ENCODE measurements at regions not wholly inside any gene's neighbourhood (a gene's known extent, or its start where the extent isn't known, plus 50 kb on each side); places are given as distances from the start of the nearest gene placed in this dataset.
A peak's percentile ranks its signal among the peaks of the same experiment; 100 is the strongest.

DNA sequence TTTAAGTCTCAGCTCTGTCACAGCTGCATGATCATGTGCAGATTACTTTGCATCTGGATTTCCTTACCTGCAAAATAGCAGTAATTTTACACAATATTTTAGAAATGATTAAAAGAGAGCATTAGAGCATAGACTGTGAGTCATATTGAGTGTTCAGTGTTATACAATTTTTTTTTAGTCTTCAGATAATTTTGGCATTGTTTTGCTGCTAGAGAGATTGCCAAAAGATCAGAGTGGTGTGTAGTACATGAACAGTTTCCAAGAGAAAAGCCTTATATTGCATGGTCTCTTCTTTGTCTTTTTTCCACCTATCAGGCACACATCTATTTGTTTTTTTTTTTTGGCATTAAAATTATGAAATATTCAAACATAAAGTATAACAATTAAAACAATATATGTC is 209.6 kb upstream of the TLL1 start:
- H3K4me3 ChIP-seq (ENCODE audit: low read depth, low read length) = no peak overlapping the region
- TF ChIP-seq, protein P1, sequence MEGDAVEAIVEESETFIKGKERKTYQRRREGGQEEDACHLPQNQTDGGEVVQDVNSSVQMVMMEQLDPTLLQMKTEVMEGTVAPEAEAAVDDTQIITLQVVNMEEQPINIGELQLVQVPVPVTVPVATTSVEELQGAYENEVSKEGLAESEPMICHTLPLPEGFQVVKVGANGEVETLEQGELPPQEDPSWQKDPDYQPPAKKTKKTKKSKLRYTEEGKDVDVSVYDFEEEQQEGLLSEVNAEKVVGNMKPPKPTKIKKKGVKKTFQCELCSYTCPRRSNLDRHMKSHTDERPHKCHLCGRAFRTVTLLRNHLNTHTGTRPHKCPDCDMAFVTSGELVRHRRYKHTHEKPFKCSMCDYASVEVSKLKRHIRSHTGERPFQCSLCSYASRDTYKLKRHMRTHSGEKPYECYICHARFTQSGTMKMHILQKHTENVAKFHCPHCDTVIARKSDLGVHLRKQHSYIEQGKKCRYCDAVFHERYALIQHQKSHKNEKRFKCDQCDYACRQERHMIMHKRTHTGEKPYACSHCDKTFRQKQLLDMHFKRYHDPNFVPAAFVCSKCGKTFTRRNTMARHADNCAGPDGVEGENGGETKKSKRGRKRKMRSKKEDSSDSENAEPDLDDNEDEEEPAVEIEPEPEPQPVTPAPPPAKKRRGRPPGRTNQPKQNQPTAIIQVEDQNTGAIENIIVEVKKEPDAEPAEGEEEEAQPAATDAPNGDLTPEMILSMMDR (conservative IDR thresholded peaks at IDR 0.05; ENCODE audit: low read depth, low read length) = no peak
- DNase-seq (ENCODE audit: low read depth) = no peak

DNA sequence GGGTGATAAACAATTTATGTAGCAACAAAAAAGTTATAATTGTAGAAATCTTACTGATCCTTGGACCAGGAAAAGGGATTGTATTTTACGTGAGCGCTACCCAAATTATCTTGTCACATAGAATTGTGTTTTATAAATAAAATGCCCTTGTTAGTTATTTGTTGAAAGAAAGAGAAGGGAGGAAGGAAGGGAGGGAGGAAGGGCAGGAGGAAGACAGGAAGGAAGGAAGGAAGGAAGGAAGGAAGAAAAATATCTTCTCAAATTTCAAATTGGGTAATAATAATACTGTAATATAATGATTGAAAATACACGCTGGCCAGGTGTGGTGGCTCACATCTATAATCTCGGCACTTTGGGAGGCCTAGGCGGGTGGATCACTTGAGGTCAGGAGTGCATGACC is 206.2 kb upstream of the TLL1 start:
- no peak for DNase-seq (ENCODE audit: low read depth)
- TF ChIP-seq, protein P1 (conservative IDR thresholded peaks at IDR 0.05; ENCODE audit: low read depth, low read length) = no peak
- H3K4me3 ChIP-seq (ENCODE audit: low read depth, low read length) = no peak overlapping the region

DNA sequence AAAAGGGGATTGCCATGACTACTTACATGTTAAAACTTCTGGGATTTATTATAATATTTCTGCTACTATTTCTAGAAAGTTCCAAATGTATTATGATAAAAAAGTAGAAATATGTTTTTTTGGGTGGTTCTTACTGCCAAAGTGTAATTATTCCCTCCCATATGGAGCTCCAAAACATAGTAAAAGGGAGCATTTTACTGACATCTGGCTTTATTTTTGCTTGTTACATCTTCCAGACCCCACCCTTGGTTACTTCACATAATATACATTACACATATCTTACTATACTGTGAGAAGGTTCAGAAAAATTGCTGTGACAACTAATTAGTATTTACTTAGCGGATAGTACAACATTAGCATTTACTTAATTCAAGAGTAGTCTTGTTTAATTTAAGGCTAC is 205.1 kb upstream of the TLL1 start:
- no peak for DNase-seq (ENCODE audit: low read depth)
- no peak overlapping the region for H3K4me3 ChIP-seq (ENCODE audit: low read depth, low read length)
- TF ChIP-seq, protein P1 (conservative IDR thresholded peaks at IDR 0.05; ENCODE audit: low read depth, low read length) = no peak

DNA sequence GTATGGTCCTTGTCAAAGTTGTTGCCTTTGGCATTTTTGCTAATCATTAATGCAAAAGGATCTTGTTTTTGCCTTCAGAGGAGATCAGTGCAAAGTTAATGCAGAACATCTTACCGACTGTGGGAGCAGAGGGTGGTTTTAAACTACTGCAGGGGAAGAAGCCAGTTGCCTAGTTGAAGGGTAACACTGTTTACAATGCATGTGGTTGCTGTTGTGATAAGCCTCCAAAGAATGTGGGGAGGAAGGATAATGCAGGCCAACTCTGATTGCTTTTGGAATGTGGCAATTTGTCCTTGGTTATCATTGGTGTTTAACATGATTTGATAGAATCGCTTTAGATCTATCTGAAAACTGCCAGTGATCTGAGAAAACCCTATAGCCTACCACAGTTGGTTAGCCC is 204.3 kb upstream of the TLL1 start:
- no peak overlapping the region for H3K4me3 ChIP-seq (ENCODE audit: low read depth, low read length)
- DNase-seq (ENCODE audit: low read depth) = peak; percentile 52
- TF ChIP-seq, protein P1 (conservative IDR thresholded peaks at IDR 0.05; ENCODE audit: low read depth, low read length) = no peak

DNA sequence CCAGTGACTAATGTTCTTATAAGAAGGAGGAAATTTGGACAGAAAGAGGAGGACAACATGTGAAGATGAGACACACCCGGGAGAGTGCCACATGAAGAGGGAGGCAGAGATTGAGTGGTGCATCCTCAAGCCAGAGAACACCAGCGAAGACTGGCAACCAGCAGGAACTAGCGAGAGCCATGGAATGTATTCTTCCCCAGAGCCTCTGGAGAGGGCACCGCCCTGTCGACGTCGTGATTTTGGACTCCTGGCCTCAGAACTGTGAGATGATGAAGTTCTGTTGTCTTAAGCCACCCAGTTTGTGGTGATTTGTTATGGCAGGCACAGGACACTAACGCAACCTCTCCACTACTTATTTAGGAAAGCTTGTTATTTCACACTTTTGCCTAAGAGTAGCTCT is 196.0 kb upstream of the TLL1 start:
- TF ChIP-seq, protein P1 (conservative IDR thresholded peaks at IDR 0.05; ENCODE audit: low read depth, low read length) = no peak
- no peak overlapping the region for H3K4me3 ChIP-seq (ENCODE audit: low read depth, low read length)
- DNase-seq (ENCODE audit: low read depth) = no peak

DNA sequence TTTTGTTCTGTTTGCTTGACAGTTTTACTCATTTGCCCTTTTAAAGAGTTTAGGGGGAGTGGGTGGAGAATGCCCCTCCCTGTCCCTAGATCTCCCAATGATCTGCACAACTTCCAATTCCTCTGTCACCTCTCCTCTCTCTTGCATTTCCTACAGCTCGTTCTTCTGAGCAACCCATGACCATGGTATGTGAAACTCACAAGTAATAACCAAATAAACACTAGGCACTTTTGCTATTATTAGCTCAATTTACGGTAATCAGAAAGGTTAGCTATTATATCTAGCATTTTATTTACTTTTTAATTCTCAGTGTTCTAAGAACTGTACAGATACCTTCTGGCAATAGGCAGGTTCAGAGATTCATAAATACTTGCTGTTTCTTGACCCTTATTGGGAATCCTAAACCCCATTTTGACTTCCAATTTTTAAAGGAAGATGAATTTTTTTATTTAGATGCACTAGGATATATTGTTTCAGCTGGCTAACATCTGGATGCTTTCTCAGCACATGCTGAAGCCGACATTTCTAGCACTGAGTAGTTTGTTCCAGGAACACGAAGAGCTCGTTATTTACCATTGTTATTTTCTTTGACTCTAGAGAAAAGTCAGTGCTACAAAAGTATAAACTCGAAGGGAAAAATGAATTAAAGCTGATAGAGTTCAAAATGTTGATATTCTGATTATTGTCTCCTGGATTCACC is 194.7 kb upstream of the TLL1 start:
- DNase-seq (ENCODE audit: low read depth) = no peak
- H3K4me3 ChIP-seq (ENCODE audit: low read depth, low read length) = no peak overlapping the region
- TF ChIP-seq, protein P1 (conservative IDR thresholded peaks at IDR 0.05; ENCODE audit: low read depth, low read length) = no peak

DNA sequence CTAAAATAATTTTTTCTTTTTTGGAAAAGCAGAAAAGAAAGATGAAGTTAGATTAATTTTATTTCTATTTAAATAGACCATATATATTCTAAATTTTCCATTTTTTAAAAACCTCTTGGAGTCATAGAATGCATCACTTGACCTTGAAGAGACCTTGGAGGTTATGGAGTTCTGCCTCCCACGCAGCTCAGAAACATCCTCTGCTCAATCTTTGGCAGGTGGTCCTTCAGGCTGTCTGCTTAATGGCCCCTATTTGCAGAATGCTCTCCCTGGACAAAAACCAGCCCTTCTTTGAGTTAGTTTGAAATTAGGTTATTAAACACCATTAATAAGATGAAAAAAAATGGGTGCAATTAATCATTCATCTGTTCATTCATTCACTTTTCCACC is 194.1 kb upstream of the TLL1 start:
- TF ChIP-seq, protein P1 (conservative IDR thresholded peaks at IDR 0.05; ENCODE audit: low read depth, low read length) = no peak
- no peak for DNase-seq (ENCODE audit: low read depth)
- H3K4me3 ChIP-seq (ENCODE audit: low read depth, low read length) = no peak overlapping the region
